Smooth muscle cell (in vitro differentiated cells): ENCODE measurements at regions not wholly inside any gene's neighbourhood (a gene's known extent, or its start where the extent isn't known, plus 50 kb on each side); places are given as distances from the start of the nearest gene placed in this dataset.

Experiments
- DNase-seq: peaks from one replicate; lab custom pipeline; 2025; ENCODE audit not compliant: unreplicated experiment; lab: John Stamatoyannopoulos, UW
- H2AFZ ChIP-seq: fragments of 200-600 bp; sonication (generic); 2 replicates; pipeline ENCODE4 v1.6.0; 2016; ENCODE audit warnings: antibody characterized with exemption, low read depth, mild to moderate bottlenecking
- H3F3A ChIP-seq: fragments of 200-600 bp; sonication (generic); 2 replicates; pipeline ENCODE4 v1.6.0; 2017; ENCODE audit warnings: antibody characterized with exemption, low read depth
- H3K27ac ChIP-seq: fragments of 200-600 bp; sonication (generic); 2 replicates; pipeline ENCODE4 v1.5.1; 2016; ENCODE audit warnings: low read depth, mild to moderate bottlenecking
- H3K27me3 ChIP-seq: fragments of 200-600 bp; sonication (generic); 2 replicates; pipeline ENCODE4 v1.6.1; 2016; ENCODE audit warnings: low read depth, mild to moderate bottlenecking
- H3K36me3 ChIP-seq: fragments of 200-600 bp; sonication (generic); 2 replicates; pipeline ENCODE4 v1.5.1; 2016; ENCODE audit warnings: low read depth
- H3K4me1 ChIP-seq: fragments of 200-600 bp; sonication (generic); 2 replicates; pipeline ENCODE4 v1.5.1; 2016; ENCODE audit warnings: low read depth
- H3K4me2 ChIP-seq: fragments of 200-600 bp; sonication (generic); 2 replicates; pipeline ENCODE4 v1.6.0; 2016; ENCODE audit warnings: mild to moderate bottlenecking
- H3K4me3 ChIP-seq: fragments of 200-600 bp; sonication (generic); 2 replicates; pipeline ENCODE4 v1.5.1; 2016; ENCODE audit warnings: mild to moderate bottlenecking
- H3K79me2 ChIP-seq: fragments of 200-600 bp; sonication (generic); 2 replicates; pipeline ENCODE4 v1.6.0; 2016; ENCODE audit warnings: low read depth, mild to moderate bottlenecking
- H3K9ac ChIP-seq: fragments of 200-600 bp; sonication (generic); 2 replicates; pipeline ENCODE4 v1.6.0; 2016; ENCODE audit warnings: low read depth
- H3K9me3 ChIP-seq: fragments of 200-600 bp; sonication (generic); replicated peaks from 2 replicates; pipeline ENCODE4 v1.5.1; 2016; ENCODE audit warnings: low read depth
- H4K20me1 ChIP-seq: fragments of 200-600 bp; sonication (generic); 2 replicates; pipeline ENCODE4 v1.6.0; 2016; ENCODE audit warnings: low read depth
- WGBS: methylation state at CpG from one replicate; pipeline ENCODE4 v1.1.7; 2016; ENCODE audit warnings: low lambda C conversion rate; 5-methylcytosine and 5-hydroxymethylcytosine counted together
- TF ChIP-seq, protein P1 (sequence below): fragments of 200-600 bp; sonication (generic); IDR thresholded peaks from 2 replicates; pipeline ENCODE4 v1.5.1; 2017; ENCODE audit warnings: borderline replicate concordance, mild to moderate bottlenecking, antibody characterized with exemption; ENCODE audit not compliant: insufficient read depth, poor library complexity, severe bottlenecking

DNA sequence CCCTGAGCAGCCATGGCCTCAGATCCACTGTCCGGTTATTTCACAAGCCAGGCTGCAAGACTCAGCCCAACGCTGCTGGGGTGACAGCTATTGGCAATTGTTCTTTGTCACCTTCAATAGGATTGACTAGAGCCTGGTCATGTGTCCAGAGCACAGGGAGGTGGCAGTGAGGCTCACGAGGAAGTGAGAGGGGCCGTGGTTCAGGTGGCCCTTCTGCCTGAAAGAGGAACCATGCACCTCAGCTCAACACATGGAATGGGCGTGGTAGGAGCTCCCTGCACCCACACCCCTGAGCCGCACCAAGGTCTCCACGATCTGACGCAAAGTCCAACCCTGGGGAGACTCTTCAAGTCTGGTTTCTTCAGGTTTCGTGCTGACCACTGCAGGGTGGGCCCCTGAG is 184.8 kb upstream of the CDH4 start:
- Histone ChIP-seq H3K36me3 (no peaks in the 10 kb centered on the region), H3K27me3 (no peaks in the 10 kb centered on the region), H3K9ac (no peak overlapping the region), H4K20me1 (no peaks in the 10 kb centered on the region), H3K27ac (no peak overlapping the region), H3K9me3 (no peaks in the 10 kb centered on the region), H3K4me3 (no peak overlapping the region), H3K4me1 (no peaks in the 10 kb centered on the region), H2AFZ (no peak overlapping the region), H3F3A (no peaks in the 10 kb centered on the region), H3K79me2 (no peaks in the 10 kb centered on the region), H3K4me2 (no peak overlapping the region)
- 84% methylated on average over 9 of the region's 9 CpGs for WGBS
- no peak for DNase-seq
- TF ChIP-seq, protein P1, sequence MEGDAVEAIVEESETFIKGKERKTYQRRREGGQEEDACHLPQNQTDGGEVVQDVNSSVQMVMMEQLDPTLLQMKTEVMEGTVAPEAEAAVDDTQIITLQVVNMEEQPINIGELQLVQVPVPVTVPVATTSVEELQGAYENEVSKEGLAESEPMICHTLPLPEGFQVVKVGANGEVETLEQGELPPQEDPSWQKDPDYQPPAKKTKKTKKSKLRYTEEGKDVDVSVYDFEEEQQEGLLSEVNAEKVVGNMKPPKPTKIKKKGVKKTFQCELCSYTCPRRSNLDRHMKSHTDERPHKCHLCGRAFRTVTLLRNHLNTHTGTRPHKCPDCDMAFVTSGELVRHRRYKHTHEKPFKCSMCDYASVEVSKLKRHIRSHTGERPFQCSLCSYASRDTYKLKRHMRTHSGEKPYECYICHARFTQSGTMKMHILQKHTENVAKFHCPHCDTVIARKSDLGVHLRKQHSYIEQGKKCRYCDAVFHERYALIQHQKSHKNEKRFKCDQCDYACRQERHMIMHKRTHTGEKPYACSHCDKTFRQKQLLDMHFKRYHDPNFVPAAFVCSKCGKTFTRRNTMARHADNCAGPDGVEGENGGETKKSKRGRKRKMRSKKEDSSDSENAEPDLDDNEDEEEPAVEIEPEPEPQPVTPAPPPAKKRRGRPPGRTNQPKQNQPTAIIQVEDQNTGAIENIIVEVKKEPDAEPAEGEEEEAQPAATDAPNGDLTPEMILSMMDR, result no peak

DNA sequence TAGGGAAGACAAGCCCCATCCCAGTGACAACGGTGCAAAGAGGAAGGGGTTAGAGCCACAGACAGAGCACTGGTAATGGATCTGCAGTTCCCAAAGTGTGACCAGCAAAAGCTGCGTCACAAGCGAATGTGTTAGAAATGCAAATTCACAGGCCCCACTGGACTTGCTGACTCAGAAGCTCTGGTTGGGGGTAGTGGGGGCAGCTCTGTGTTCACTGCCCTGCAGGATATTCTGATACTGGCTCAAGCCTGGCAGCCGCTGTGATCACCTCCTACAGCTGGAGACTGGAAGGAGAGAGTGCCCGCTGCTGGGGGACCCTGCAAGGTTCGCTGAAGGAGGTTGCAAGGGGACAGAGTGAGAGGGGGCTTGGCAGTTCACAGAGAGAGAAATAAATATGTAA is 179.7 kb upstream of the CDH4 start:
- no peaks in the 10 kb centered on the region for H3K36me3 ChIP-seq

DNA sequence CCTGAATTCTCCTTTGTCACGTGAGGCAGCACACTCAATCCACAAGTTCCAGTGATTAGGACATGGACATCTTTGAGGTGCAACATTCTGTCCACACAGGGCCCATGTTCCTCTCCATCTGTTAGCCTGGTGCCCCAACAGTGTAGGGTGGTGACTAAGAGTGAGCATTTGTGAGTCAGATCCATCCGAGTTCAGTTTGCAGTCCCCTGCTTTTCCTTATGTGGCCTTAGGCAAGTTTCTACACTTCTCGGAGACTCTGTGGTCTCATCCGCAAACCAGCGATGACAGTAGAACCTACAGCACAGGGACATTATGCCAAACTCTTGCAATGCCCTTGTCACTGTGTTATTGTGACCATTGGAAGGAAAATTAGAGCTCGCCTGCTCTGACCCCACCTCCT is 178.7 kb upstream of the CDH4 start:
- Histone ChIP-seq H3K4me2 (no peak overlapping the region), H3K9me3 (no peaks in the 10 kb centered on the region), H2AFZ (no peak overlapping the region), H3F3A (no peaks in the 10 kb centered on the region), H4K20me1 (no peaks in the 10 kb centered on the region), H3K27me3 (no peaks in the 10 kb centered on the region), H3K9ac (no peak overlapping the region), H3K27ac (no peak overlapping the region), H3K79me2 (no peaks in the 10 kb centered on the region), H3K4me3 (no peak overlapping the region), H3K36me3 (no peaks in the 10 kb centered on the region), H3K4me1 (no peaks in the 10 kb centered on the region)
- no peak for DNase-seq
- 89% methylated on average over 6 of the region's 6 CpGs for WGBS
- TF ChIP-seq, protein P1, result no peak

More for the DNA sequence above, 179.7 kb upstream of the CDH4 start:
- Histone ChIP-seq H3K4me1 (no peaks in the 10 kb centered on the region), H3K79me2 (no peaks in the 10 kb centered on the region), H3K27me3 (no peaks in the 10 kb centered on the region), H3K9ac (no peak overlapping the region), H4K20me1 (no peaks in the 10 kb centered on the region), H3K4me2 (no peak overlapping the region), H2AFZ (no peak overlapping the region), H3F3A (no peaks in the 10 kb centered on the region), H3K9me3 (no peaks in the 10 kb centered on the region), H3K27ac (no peak overlapping the region), H3K4me3 (no peak overlapping the region)
- 61% methylated on average over 6 of the region's 6 CpGs for WGBS
- TF ChIP-seq, protein P1, result no peak
- DNase-seq, result no peak

DNA sequence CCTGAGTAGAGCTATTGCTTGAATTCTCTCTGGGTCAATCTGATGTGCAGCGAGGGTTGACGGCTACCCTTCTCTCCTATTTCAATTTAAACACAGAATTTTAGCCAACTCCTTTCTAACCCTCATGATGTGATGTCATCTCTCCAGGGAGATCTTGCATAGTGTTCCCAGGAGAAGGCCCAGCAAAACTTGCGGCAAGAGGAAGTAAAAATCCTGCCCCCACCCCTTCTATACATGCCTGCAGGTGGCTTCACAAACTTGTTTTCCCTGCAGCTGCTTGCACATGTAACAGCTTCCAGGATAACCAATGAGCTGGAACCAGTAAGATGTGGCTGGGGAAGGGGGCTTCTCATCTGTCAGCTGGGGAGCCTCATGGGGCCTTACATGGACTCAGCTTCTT is 169.3 kb upstream of the CDH4 start:
- Histone ChIP-seq H3K4me1 (no peaks in the 10 kb centered on the region), H3K27me3 (no peaks in the 10 kb centered on the region), H3K4me2 (no peak overlapping the region), H3K9me3 (no peaks in the 10 kb centered on the region), H3F3A (no peaks in the 10 kb centered on the region), H3K9ac (no peak overlapping the region), H3K79me2 (no peaks in the 10 kb centered on the region), H3K27ac (no peak overlapping the region), H4K20me1 (no peaks in the 10 kb centered on the region), H3K36me3 (no peaks in the 10 kb centered on the region), H3K4me3 (no peak overlapping the region), H2AFZ (no peak overlapping the region)
- no peak for DNase-seq
- TF ChIP-seq, protein P1, result no peak
- WGBS, result 91% methylated on average over 3 of the region's 3 CpGs
